ENCODE measurements at regions not wholly inside any gene's neighbourhood (a gene's known extent, or its start where the extent isn't known, plus 50 kb on each side); places are given as distances from the start of the nearest gene placed in this dataset.

- TF ChIP-seq, protein P1, sequence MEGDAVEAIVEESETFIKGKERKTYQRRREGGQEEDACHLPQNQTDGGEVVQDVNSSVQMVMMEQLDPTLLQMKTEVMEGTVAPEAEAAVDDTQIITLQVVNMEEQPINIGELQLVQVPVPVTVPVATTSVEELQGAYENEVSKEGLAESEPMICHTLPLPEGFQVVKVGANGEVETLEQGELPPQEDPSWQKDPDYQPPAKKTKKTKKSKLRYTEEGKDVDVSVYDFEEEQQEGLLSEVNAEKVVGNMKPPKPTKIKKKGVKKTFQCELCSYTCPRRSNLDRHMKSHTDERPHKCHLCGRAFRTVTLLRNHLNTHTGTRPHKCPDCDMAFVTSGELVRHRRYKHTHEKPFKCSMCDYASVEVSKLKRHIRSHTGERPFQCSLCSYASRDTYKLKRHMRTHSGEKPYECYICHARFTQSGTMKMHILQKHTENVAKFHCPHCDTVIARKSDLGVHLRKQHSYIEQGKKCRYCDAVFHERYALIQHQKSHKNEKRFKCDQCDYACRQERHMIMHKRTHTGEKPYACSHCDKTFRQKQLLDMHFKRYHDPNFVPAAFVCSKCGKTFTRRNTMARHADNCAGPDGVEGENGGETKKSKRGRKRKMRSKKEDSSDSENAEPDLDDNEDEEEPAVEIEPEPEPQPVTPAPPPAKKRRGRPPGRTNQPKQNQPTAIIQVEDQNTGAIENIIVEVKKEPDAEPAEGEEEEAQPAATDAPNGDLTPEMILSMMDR (IDR thresholded peaks at IDR 0.05; ENCODE audit: borderline replicate concordance, extremely low read depth, low read length, poor library complexity, severe bottlenecking) = no peak
- TF ChIP-seq EZH2 (IDR thresholded peaks at IDR 0.05; ENCODE audit: borderline replicate concordance, low read depth, low read length, severe bottlenecking) = no peak
- Histone ChIP-seq H3K27me3 (ENCODE audit: insufficient read depth, low read length, poor library complexity) (no peaks in the 10 kb centered on the region), H4K20me1 (ENCODE audit: insufficient read depth, low read length) (no peaks in the 10 kb centered on the region), H3K27ac (ENCODE audit: low read length) (no peak overlapping the region), H3K36me3 (ENCODE audit: insufficient read depth, low read length) (no peaks in the 10 kb centered on the region), H3K9me3 (ENCODE audit: insufficient read depth, low read length, severe bottlenecking) (no peaks in the 10 kb centered on the region), H3K4me2 (ENCODE audit: insufficient read depth, low read length) (no peak overlapping the region), H2AFZ (ENCODE audit: low read depth, low read length) (no peak overlapping the region), H3K4me3 (ENCODE audit: low read depth in 1 of 2, low read length in 2 of 2) (no peak overlapping the region), H3K4me1 (ENCODE audit: insufficient read depth, low read length) (peaks cover 20% of the 10 kb centered on the region), H3K79me2 (ENCODE audit: insufficient read depth, low read length) (no peaks in the 10 kb centered on the region), H3K9ac (ENCODE audit: low read depth, low read length) (no peak overlapping the region)
- no peak for ATAC-seq (ENCODE audit: insufficient read depth, low read depth)
- DNase-seq = no peak
These were observed 595.1 kb upstream of the ATP2B1 start for GRCh38 chr12:90303771-90304170.

DNA sequence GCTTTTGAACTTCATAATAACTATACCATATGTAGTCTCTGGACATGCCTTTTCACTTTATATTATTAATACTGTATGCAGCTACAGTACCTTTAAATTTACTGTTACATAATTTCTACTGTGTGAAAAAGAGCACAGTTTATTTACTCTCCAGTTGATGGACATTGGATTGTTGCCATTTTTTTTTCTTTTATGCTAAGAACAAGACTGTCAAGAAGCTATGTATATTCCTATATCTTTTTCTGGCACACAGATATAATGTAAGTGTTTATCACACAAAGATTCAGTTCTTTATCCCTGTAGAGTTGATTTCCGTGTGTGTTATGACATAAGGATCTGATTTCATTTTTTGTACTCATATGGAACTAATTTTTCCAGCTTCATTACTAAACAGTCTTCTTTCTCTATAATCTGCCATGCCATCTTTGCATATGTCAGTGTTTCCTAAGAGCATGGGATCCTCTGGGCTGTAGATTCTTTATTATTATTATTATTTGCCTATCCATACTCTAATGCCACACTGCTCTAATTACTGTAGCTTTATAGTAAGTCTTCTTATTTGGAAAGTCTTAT lies 593.0 kb upstream of the ATP2B1 start:
- no peaks in the 10 kb centered on the region for H3K27me3 ChIP-seq (ENCODE audit: insufficient read depth, low read length, poor library complexity)
- no peak for ATAC-seq (ENCODE audit: insufficient read depth, low read depth)

GRCh38 chr12:90301095-90301494 lies 592.5 kb upstream of the ATP2B1 start:
- H3K79me2 ChIP-seq (ENCODE audit: insufficient read depth, low read length) = no peaks in the 10 kb centered on the region
- H3K4me1 ChIP-seq (ENCODE audit: insufficient read depth, low read length) = peaks cover 42% of the 10 kb centered on the region
- H3K4me3 ChIP-seq (ENCODE audit: low read depth in 1 of 2, low read length in 2 of 2) = no peak overlapping the region
- DNase-seq (no peak), ATAC-seq (ENCODE audit: insufficient read depth, low read depth) (no peak)
- no peak overlapping the region; the same call in 1 of the 2 replicates for H2AFZ ChIP-seq (ENCODE audit: low read depth, low read length)
- no peak overlapping the region for H3K27ac ChIP-seq (ENCODE audit: low read length)
- no peaks in the 10 kb centered on the region for H3K27me3 ChIP-seq (ENCODE audit: insufficient read depth, low read length, poor library complexity)
- no peak for TF ChIP-seq EZH2 (IDR thresholded peaks at IDR 0.05; ENCODE audit: borderline replicate concordance, low read depth, low read length, severe bottlenecking)
- TF ChIP-seq, protein P1 (IDR thresholded peaks at IDR 0.05; ENCODE audit: borderline replicate concordance, extremely low read depth, low read length, poor library complexity, severe bottlenecking) = no peak
- H3K4me2 ChIP-seq (ENCODE audit: insufficient read depth, low read length) = no peak overlapping the region
- no peaks in the 10 kb centered on the region for H4K20me1 ChIP-seq (ENCODE audit: insufficient read depth, low read length)
- H3K36me3 ChIP-seq (ENCODE audit: insufficient read depth, low read length) = no peaks in the 10 kb centered on the region
- no peak overlapping the region for H3K9ac ChIP-seq (ENCODE audit: low read depth, low read length)
- no peaks in the 10 kb centered on the region for H3K9me3 ChIP-seq (ENCODE audit: insufficient read depth, low read length, severe bottlenecking)

More for the DNA sequence above, 593.0 kb upstream of the ATP2B1 start:
- Histone ChIP-seq H3K9me3 (ENCODE audit: insufficient read depth, low read length, severe bottlenecking) (no peaks in the 10 kb centered on the region), H2AFZ (ENCODE audit: low read depth, low read length) (no peak overlapping the region), H3K4me2 (ENCODE audit: insufficient read depth, low read length) (no peak overlapping the region), H3K9ac (ENCODE audit: low read depth, low read length) (no peak overlapping the region), H3K36me3 (ENCODE audit: insufficient read depth, low read length) (no peaks in the 10 kb centered on the region), H3K27ac (ENCODE audit: low read length) (no peak overlapping the region), H4K20me1 (ENCODE audit: insufficient read depth, low read length) (no peaks in the 10 kb centered on the region), H3K79me2 (ENCODE audit: insufficient read depth, low read length) (no peaks in the 10 kb centered on the region), H3K4me3 (ENCODE audit: low read depth in 1 of 2, low read length in 2 of 2) (no peak overlapping the region), H3K4me1 (ENCODE audit: insufficient read depth, low read length) (peaks cover 42% of the 10 kb centered on the region)
- TF ChIP-seq EZH2 (IDR thresholded peaks at IDR 0.05; ENCODE audit: borderline replicate concordance, low read depth, low read length, severe bottlenecking) = no peak
- TF ChIP-seq, protein P1 (IDR thresholded peaks at IDR 0.05; ENCODE audit: borderline replicate concordance, extremely low read depth, low read length, poor library complexity, severe bottlenecking) = no peak
- DNase-seq = no peak
